ENCODE measurements at regions not wholly inside any gene's neighbourhood (a gene's known extent, or its start where the extent isn't known, plus 50 kb on each side); places are given as distances from the start of the nearest gene placed in this dataset.

GRCh38 chr2:167767830-167768229 lies 479.6 kb downstream of the STK39 start:
- TF ChIP-seq CTCF (IDR thresholded peaks at IDR 0.05) (no peak), POLR2A (IDR thresholded peaks at IDR 0.05) (no peak)
